ENCODE measurements at regions not wholly inside any gene's neighbourhood (a gene's known extent, or its start where the extent isn't known, plus 50 kb on each side); places are given as distances from the start of the nearest gene placed in this dataset.

GRCh38 chr12:17976202-17976601 is 113.8 kb downstream of the RERGL start:
- no peaks in the 10 kb centered on the region for H3K27me3 Mint-ChIP-seq
- H3K36me3 ChIP-seq (replicated peaks in 1 of 2; ENCODE audit: control extremely low read depth in 1 of 2, control insufficient read depth in 1 of 2, extremely low read depth in 1 of 2, insufficient read depth in 2 of 2, low read length in 1 of 2): no peaks in the 10 kb centered on the region
- H3K9me3 ChIP-seq (ENCODE audit: control extremely low read depth in 1 of 3, control insufficient read depth in 2 of 3, insufficient read depth in 1 of 3, low read length in 2 of 3): no peaks in the 10 kb centered on the region
- H3K4me2 ChIP-seq (replicated peaks; ENCODE audit: low read depth, low read length, poor library complexity, severe bottlenecking): no peak overlapping the region
- CTCF ChIA-PET: no interaction called here
- no peak overlapping the region for H3K4me3 ChIP-seq (ENCODE audit: control extremely low read depth in 1 of 5, extremely low read depth in 1 of 5, insufficient read depth in 1 of 5, low read depth in 2 of 5, low read length in 4 of 5)
- H3K79me2 ChIP-seq (ENCODE audit: control insufficient read depth, insufficient read depth, low read length): no peaks in the 10 kb centered on the region
- no peak overlapping the region for H3K27ac ChIP-seq (ENCODE audit: low read length in 2 of 2)
- POLR2A ChIA-PET: no interaction called here
- ATAC-seq (ENCODE audit: low read depth) (no peak), DNase-seq (no peak)
- no peak overlapping the region for H2AFZ ChIP-seq (ENCODE audit: insufficient read depth, low read depth, low read length, poor library complexity, severe bottlenecking)
- no peak overlapping the region for H3K4me3 Mint-ChIP-seq
- TF ChIP-seq EZH2 (IDR thresholded peaks at IDR 0.05; ENCODE audit: borderline replicate concordance, insufficient read depth, low read depth, low read length, poor library complexity, severe bottlenecking) (no peak), CTCF (IDR thresholded peaks at IDR 0.05) (no peak)
- H3K27ac Mint-ChIP-seq: no peak overlapping the region
- no peaks in the 10 kb centered on the region for H4K20me1 ChIP-seq (ENCODE audit: control insufficient read depth, insufficient read depth, low read length, poor library complexity, severe bottlenecking)
- H3K9me3 Mint-ChIP-seq (ENCODE audit: insufficient read depth): no peaks in the 10 kb centered on the region
- no peaks in the 10 kb centered on the region for H3K4me1 Mint-ChIP-seq
- no peak overlapping the region for H3K9ac ChIP-seq (ENCODE audit: low read length)
- 81% methylated on average over 5 of the region's 5 CpGs for WGBS (ENCODE audit: insufficient coverage)
- no peaks in the 10 kb centered on the region for H3K4me1 ChIP-seq (ENCODE audit: control insufficient read depth in 2 of 2, insufficient read depth in 2 of 2, low read length in 2 of 2)
- intact Hi-C loops (cut with micrococcal nuclease): no loop called here
- no peaks in the 10 kb centered on the region for H3K27me3 ChIP-seq (replicated peaks in 1 of 4; ENCODE audit: control extremely low read depth in 1 of 4, control insufficient read depth in 3 of 4, insufficient read depth in 4 of 4, low read length in 3 of 4)

- Histone ChIP-seq H3K4me1 (ENCODE audit: control insufficient read depth in 2 of 2, insufficient read depth in 2 of 2, low read length in 2 of 2) (no peaks in the 10 kb centered on the region), H3K27ac (ENCODE audit: low read length in 2 of 2) (no peak overlapping the region), H3K9me3 (ENCODE audit: control extremely low read depth in 1 of 3, control insufficient read depth in 2 of 3, insufficient read depth in 1 of 3, low read length in 2 of 3) (no peaks in the 10 kb centered on the region), H3K27me3 (replicated peaks in 1 of 4; ENCODE audit: control extremely low read depth in 1 of 4, control insufficient read depth in 3 of 4, insufficient read depth in 4 of 4, low read length in 3 of 4) (no peaks in the 10 kb centered on the region), H3K4me2 (replicated peaks; ENCODE audit: low read depth, low read length, poor library complexity, severe bottlenecking) (no peak overlapping the region), H3K9ac (ENCODE audit: low read length) (no peak overlapping the region), H4K20me1 (ENCODE audit: control insufficient read depth, insufficient read depth, low read length, poor library complexity, severe bottlenecking) (no peaks in the 10 kb centered on the region), H3K4me3 (ENCODE audit: control extremely low read depth in 1 of 5, extremely low read depth in 1 of 5, insufficient read depth in 1 of 5, low read depth in 2 of 5, low read length in 4 of 5) (no peak overlapping the region), H2AFZ (ENCODE audit: insufficient read depth, low read depth, low read length, poor library complexity, severe bottlenecking) (no peak overlapping the region), H3K36me3 (replicated peaks in 1 of 2; ENCODE audit: control extremely low read depth in 1 of 2, control insufficient read depth in 1 of 2, extremely low read depth in 1 of 2, insufficient read depth in 2 of 2, low read length in 1 of 2) (no peaks in the 10 kb centered on the region), H3K79me2 (ENCODE audit: control insufficient read depth, insufficient read depth, low read length) (no peaks in the 10 kb centered on the region)
- ATAC-seq (ENCODE audit: low read depth) (no peak), DNase-seq (no peak)
- Mint-ChIP-seq H3K4me3 (no peak overlapping the region), H3K4me1 (no peaks in the 10 kb centered on the region), H3K27me3 (no peaks in the 10 kb centered on the region), H3K9me3 (ENCODE audit: insufficient read depth) (no peaks in the 10 kb centered on the region), H3K27ac (no peak overlapping the region)
- ChIA-PET POLR2A (no interaction called here), CTCF (no interaction called here)
- intact Hi-C loops (cut with micrococcal nuclease): no loop called here
- TF ChIP-seq CTCF (IDR thresholded peaks at IDR 0.05) (no peak), EZH2 (IDR thresholded peaks at IDR 0.05; ENCODE audit: borderline replicate concordance, insufficient read depth, low read depth, low read length, poor library complexity, severe bottlenecking) (no peak)
- WGBS (ENCODE audit: insufficient coverage): 100% methylated on average over 1 of the region's 1 CpG
Measured at GRCh38 chr12:17975763-17976162, 114.2 kb downstream of the RERGL start.
